ENCODE measurements at regions not wholly inside any gene's neighbourhood (a gene's known extent, or its start where the extent isn't known, plus 50 kb on each side); places are given as distances from the start of the nearest gene placed in this dataset.

GRCh38 chr12:77493302-77494168, 337.2 kb upstream of the NAV3 start:
- no peaks in the 10 kb centered on the region for H3K9me3 Mint-ChIP-seq (ENCODE audit: insufficient read depth)
- TF ChIP-seq CTCF (IDR thresholded peaks at IDR 0.05) (no peak), EZH2 (IDR thresholded peaks at IDR 0.05; ENCODE audit: borderline replicate concordance, insufficient read depth, low read depth, low read length, poor library complexity, severe bottlenecking) (no peak)
- Histone ChIP-seq H4K20me1 (ENCODE audit: control insufficient read depth, insufficient read depth, low read length, poor library complexity, severe bottlenecking) (no peaks in the 10 kb centered on the region), H3K79me2 (ENCODE audit: control insufficient read depth, insufficient read depth, low read length) (no peaks in the 10 kb centered on the region), H3K27ac (ENCODE audit: low read length in 2 of 2) (no peak overlapping the region), H3K4me1 (ENCODE audit: control insufficient read depth in 2 of 2, insufficient read depth in 2 of 2, low read length in 2 of 2) (no peaks in the 10 kb centered on the region), H3K9me3 (ENCODE audit: control extremely low read depth in 1 of 3, control insufficient read depth in 2 of 3, insufficient read depth in 1 of 3, low read length in 2 of 3) (no peaks in the 10 kb centered on the region), H3K4me2 (replicated peaks; ENCODE audit: low read depth, low read length, poor library complexity, severe bottlenecking) (no peak overlapping the region), H3K9ac (ENCODE audit: low read length) (no peak overlapping the region), H2AFZ (ENCODE audit: insufficient read depth, low read depth, low read length, poor library complexity, severe bottlenecking) (no peak overlapping the region), H3K36me3 (replicated peaks in 1 of 2; ENCODE audit: control extremely low read depth in 1 of 2, control insufficient read depth in 1 of 2, extremely low read depth in 1 of 2, insufficient read depth in 2 of 2, low read length in 1 of 2) (no peaks in the 10 kb centered on the region), H3K4me3 (ENCODE audit: control extremely low read depth in 1 of 5, extremely low read depth in 1 of 5, insufficient read depth in 1 of 5, low read depth in 2 of 5, low read length in 4 of 5) (no peak overlapping the region), H3K27me3 (replicated peaks in 1 of 4; ENCODE audit: control extremely low read depth in 1 of 4, control insufficient read depth in 3 of 4, insufficient read depth in 4 of 4, low read length in 3 of 4) (no peaks in the 10 kb centered on the region)
- ATAC-seq (ENCODE audit: low read depth) = no peak
- POLR2A ChIA-PET = no interaction called here
- no peaks in the 10 kb centered on the region for H3K27me3 Mint-ChIP-seq
- DNase-seq = no peak
- no peaks in the 10 kb centered on the region for H3K4me1 Mint-ChIP-seq
- 70% methylated on average over 4 of the region's 5 CpGs for WGBS (ENCODE audit: insufficient coverage)
- H3K4me3 Mint-ChIP-seq = no peak overlapping the region
- H3K27ac Mint-ChIP-seq = no peak overlapping the region
- intact Hi-C loops (cut with micrococcal nuclease) = no loop called here
- CTCF ChIA-PET = no interaction called here

GRCh38 chr12:77492536-77492935, 338.2 kb upstream of the NAV3 start:
- no peak for ATAC-seq (ENCODE audit: low read depth)
- no peak overlapping the region for H3K4me3 Mint-ChIP-seq
- Histone ChIP-seq H3K36me3 (replicated peaks in 1 of 2; ENCODE audit: control extremely low read depth in 1 of 2, control insufficient read depth in 1 of 2, extremely low read depth in 1 of 2, insufficient read depth in 2 of 2, low read length in 1 of 2) (no peaks in the 10 kb centered on the region), H3K4me1 (ENCODE audit: control insufficient read depth in 2 of 2, insufficient read depth in 2 of 2, low read length in 2 of 2) (no peaks in the 10 kb centered on the region), H2AFZ (ENCODE audit: insufficient read depth, low read depth, low read length, poor library complexity, severe bottlenecking) (no peak overlapping the region), H4K20me1 (ENCODE audit: control insufficient read depth, insufficient read depth, low read length, poor library complexity, severe bottlenecking) (no peaks in the 10 kb centered on the region), H3K79me2 (ENCODE audit: control insufficient read depth, insufficient read depth, low read length) (no peaks in the 10 kb centered on the region), H3K9me3 (ENCODE audit: control extremely low read depth in 1 of 3, control insufficient read depth in 2 of 3, insufficient read depth in 1 of 3, low read length in 2 of 3) (no peaks in the 10 kb centered on the region), H3K4me2 (replicated peaks; ENCODE audit: low read depth, low read length, poor library complexity, severe bottlenecking) (no peak overlapping the region), H3K27me3 (replicated peaks in 1 of 4; ENCODE audit: control extremely low read depth in 1 of 4, control insufficient read depth in 3 of 4, insufficient read depth in 4 of 4, low read length in 3 of 4) (no peaks in the 10 kb centered on the region), H3K9ac (ENCODE audit: low read length) (no peak overlapping the region), H3K4me3 (ENCODE audit: control extremely low read depth in 1 of 5, extremely low read depth in 1 of 5, insufficient read depth in 1 of 5, low read depth in 2 of 5, low read length in 4 of 5) (no peak overlapping the region), H3K27ac (ENCODE audit: low read length in 2 of 2) (no peak overlapping the region)
- H3K27ac Mint-ChIP-seq = no peak overlapping the region
- H3K9me3 Mint-ChIP-seq (ENCODE audit: insufficient read depth) = no peaks in the 10 kb centered on the region
- no peak for TF ChIP-seq EZH2 (IDR thresholded peaks at IDR 0.05; ENCODE audit: borderline replicate concordance, insufficient read depth, low read depth, low read length, poor library complexity, severe bottlenecking)
- no peak for TF ChIP-seq CTCF (IDR thresholded peaks at IDR 0.05)
- 100% methylated on average over 3 of the region's 4 CpGs for WGBS (ENCODE audit: insufficient coverage)
- POLR2A ChIA-PET = no interaction called here
- H3K27me3 Mint-ChIP-seq = no peaks in the 10 kb centered on the region
- H3K4me1 Mint-ChIP-seq = no peaks in the 10 kb centered on the region
- DNase-seq = no peak
- intact Hi-C loops (cut with micrococcal nuclease) = no loop called here
- CTCF ChIA-PET = no interaction called here
